Mesothelial cell of epicardium (in vitro differentiated cells): ENCODE measurements at regions not wholly inside any gene's neighbourhood (a gene's known extent, or its start where the extent isn't known, plus 50 kb on each side); places are given as distances from the start of the nearest gene placed in this dataset.

Source experiments
- DNase-seq, 2 experiments: peaks; one replicate each; pipeline ENCODE4 v3.0.0; 2021; ENCODE audit warnings: low spot score in 2 of 2; ENCODE audit not compliant: unreplicated experiment in 2 of 2
- H3K27ac Mint-ChIP-seq: 2 replicates; pipeline ENCODE4 v1.8.0; 2021; ENCODE audit warnings: mixed read lengths
- H3K27me3 Mint-ChIP-seq: 2 replicates; pipeline ENCODE4 v1.8.0; 2021; ENCODE audit warnings: low read depth, mixed read lengths
- H3K36me3 Mint-ChIP-seq: 2 replicates; pipeline ENCODE4 v1.8.0; 2021; ENCODE audit warnings: mixed read lengths
- H3K4me1 Mint-ChIP-seq: 2 replicates; pipeline ENCODE4 v1.8.0; 2021; ENCODE audit warnings: mixed read lengths
- H3K4me3 Mint-ChIP-seq: 2 replicates; pipeline ENCODE4 v1.8.0; 2021; ENCODE audit warnings: mild to moderate bottlenecking, moderate library complexity, mixed read lengths
- H3K9me3 Mint-ChIP-seq: 2 replicates; pipeline ENCODE4 v1.8.0; 2021; ENCODE audit warnings: mixed read lengths
- TF ChIP-seq, protein P1 (sequence below): fragments of 200-600 bp; sonication (generic); IDR thresholded peaks from one replicate; pipeline ENCODE4 v1.5.0; 2021; ENCODE audit warnings: antibody characterized with exemption; ENCODE audit not compliant: unreplicated experiment

DNA sequence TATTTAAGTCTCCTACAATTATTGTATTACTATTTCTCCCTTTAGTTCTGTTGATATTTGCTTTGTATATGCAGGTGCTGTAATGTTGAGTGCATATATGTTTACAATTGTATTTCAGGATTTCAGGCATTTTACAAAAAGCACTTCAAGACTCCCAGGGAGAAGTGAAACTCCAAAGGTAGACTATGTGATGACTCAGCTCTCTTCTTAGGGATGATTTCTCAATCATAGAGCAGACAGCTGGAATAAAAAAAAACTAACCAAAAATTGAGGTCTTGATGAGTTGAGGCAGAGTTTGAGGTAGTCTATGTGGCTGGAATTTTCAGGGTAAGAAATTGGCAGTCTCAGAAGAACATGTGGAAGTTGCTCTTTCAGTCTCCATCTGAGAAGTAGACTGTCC, 786.1 kb downstream of the TFAP2A start:
- H3K27ac Mint-ChIP-seq: no peak overlapping the region
- no peak for DNase-seq
- H3K4me1 Mint-ChIP-seq: no peaks in the 10 kb centered on the region
- peaks cover 8% of the 10 kb centered on the region for H3K36me3 Mint-ChIP-seq
- H3K9me3 Mint-ChIP-seq: peaks cover 60% of the 10 kb centered on the region
- no peaks in the 10 kb centered on the region for H3K27me3 Mint-ChIP-seq
- TF ChIP-seq, protein P1, sequence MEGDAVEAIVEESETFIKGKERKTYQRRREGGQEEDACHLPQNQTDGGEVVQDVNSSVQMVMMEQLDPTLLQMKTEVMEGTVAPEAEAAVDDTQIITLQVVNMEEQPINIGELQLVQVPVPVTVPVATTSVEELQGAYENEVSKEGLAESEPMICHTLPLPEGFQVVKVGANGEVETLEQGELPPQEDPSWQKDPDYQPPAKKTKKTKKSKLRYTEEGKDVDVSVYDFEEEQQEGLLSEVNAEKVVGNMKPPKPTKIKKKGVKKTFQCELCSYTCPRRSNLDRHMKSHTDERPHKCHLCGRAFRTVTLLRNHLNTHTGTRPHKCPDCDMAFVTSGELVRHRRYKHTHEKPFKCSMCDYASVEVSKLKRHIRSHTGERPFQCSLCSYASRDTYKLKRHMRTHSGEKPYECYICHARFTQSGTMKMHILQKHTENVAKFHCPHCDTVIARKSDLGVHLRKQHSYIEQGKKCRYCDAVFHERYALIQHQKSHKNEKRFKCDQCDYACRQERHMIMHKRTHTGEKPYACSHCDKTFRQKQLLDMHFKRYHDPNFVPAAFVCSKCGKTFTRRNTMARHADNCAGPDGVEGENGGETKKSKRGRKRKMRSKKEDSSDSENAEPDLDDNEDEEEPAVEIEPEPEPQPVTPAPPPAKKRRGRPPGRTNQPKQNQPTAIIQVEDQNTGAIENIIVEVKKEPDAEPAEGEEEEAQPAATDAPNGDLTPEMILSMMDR: no peak
- no peak overlapping the region for H3K4me3 Mint-ChIP-seq

DNA sequence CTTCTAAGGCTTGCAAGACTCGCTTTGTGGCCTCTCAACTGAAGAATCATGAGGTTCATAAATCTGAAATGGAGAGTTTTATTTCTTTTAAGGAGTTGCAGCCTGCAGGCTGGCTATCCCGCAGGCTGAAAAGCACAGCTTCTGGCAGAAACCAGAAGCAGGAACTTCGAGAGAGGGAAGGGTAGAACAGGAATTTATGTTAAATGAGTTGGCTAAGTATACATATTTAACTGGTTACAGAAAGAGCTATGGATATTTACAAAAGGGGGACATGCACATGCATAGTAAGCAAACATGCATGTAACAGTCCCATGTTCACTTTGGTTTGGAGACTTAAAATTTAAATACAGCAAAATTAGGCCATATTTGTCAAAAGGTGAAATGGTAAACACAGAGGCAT, 787.0 kb downstream of the TFAP2A start:
- DNase-seq: no peak
- Mint-ChIP-seq H3K4me3 (no peak overlapping the region), H3K9me3 (peaks cover 60% of the 10 kb centered on the region), H3K27me3 (no peaks in the 10 kb centered on the region), H3K27ac (no peak overlapping the region), H3K36me3 (peaks cover 8% of the 10 kb centered on the region), H3K4me1 (no peaks in the 10 kb centered on the region)
- TF ChIP-seq, protein P1: no peak

DNA sequence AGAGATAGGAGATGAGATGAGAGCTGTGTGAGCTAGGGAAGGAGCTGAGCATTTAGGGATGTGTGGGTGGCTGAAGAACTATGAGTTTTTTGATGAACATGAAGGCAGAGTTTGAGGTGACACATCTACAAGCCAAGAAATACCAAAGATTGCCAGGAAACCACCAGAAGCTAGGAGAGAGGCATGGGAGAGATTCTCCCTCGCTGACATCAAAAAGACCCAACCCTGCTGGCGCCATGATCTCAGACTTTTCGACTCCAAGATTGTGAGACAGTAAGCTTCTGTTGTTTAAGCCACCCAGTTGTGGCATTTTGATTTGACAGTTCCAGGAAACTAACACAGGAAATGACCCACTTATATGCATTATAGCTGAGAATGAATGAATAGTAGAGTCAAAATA, 790.9 kb downstream of the TFAP2A start:
- Mint-ChIP-seq H3K27me3 (no peaks in the 10 kb centered on the region), H3K9me3 (peaks cover 35% of the 10 kb centered on the region), H3K4me1 (no peaks in the 10 kb centered on the region), H3K4me3 (no peak overlapping the region), H3K36me3 (peaks cover 2% of the 10 kb centered on the region), H3K27ac (no peak overlapping the region)
- TF ChIP-seq, protein P1: no peak
- DNase-seq: no peak

DNA sequence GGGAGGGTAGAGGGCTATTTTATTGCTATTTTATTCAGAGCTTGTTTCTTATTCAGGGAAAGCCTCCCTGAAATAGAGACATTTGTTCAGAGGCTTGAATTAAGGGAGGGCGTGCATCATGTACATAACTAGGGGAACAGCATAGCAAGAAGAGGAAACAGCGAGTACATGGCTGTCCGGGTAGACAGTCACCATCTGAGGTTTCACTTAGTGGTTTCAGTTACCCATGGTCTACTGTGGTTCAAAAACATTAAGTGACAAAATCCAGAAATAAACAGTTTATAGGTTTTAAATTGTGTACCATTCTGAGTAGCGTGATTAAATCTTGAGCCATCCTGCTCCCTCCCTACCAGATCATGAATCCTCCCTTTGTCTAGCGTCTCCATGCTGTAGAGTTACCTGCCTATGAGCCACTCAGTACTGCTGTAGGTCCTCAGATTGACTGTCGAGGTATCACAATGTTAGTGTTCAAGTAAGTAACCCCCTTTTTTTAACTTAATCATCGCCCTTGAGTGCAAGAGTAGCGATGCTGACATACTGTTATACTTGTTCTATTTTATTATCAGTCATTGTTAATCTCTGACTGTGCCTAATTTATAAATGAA, 791.5 kb downstream of the TFAP2A start:
- H3K27ac Mint-ChIP-seq: no peak overlapping the region
- peaks cover 29% of the 10 kb centered on the region for H3K9me3 Mint-ChIP-seq
- H3K27me3 Mint-ChIP-seq: no peaks in the 10 kb centered on the region
- TF ChIP-seq, protein P1: no peak
- H3K36me3 Mint-ChIP-seq: peaks cover 2% of the 10 kb centered on the region
- no peak for DNase-seq
- no peak overlapping the region for H3K4me3 Mint-ChIP-seq
- H3K4me1 Mint-ChIP-seq: no peaks in the 10 kb centered on the region

DNA sequence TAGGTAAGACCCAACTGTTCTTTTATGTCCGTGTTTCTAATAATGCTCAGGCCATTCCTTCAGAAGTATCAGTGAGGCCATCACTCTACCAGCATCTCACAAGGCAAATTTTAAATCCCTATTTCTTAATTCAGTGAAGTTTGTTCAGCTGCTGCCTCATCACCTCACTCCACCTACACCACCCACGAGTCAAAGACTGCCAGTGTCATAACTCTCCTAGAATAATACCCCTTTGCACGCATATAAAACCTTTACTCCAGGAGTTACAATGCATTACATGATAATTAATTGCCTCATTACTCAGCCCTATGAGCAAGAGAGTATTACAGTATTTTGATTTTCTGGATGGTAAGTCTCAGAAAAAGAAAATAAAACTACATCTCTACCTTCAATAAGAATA, 793.6 kb downstream of the TFAP2A start:
- no peaks in the 10 kb centered on the region for H3K27me3 Mint-ChIP-seq
- H3K9me3 Mint-ChIP-seq: peaks cover 13% of the 10 kb centered on the region
- no peak for DNase-seq
- TF ChIP-seq, protein P1: no peak
- H3K4me1 Mint-ChIP-seq: no peaks in the 10 kb centered on the region
- H3K27ac Mint-ChIP-seq: no peak overlapping the region
- H3K36me3 Mint-ChIP-seq: no peaks in the 10 kb centered on the region
- no peak overlapping the region for H3K4me3 Mint-ChIP-seq

DNA sequence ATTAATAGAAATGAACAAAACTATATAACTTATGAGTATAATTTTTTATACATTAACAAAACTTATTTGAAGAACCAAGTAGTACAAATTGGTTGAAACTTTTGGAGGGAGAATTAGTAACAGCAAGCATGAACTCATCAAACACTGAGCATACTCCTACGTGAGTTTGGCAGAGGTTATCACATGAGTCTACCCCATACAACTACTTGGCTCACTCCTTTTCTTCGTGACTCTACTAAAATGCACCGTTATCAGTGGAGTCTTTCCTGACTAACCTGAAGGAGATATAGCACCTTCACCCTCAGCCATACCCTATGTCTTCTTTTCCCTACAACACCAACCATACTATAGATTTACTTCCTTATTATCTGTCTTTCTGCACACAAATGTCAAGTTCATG, 794.2 kb downstream of the TFAP2A start:
- H3K9me3 Mint-ChIP-seq: peaks cover 11% of the 10 kb centered on the region
- no peak overlapping the region for H3K4me3 Mint-ChIP-seq
- TF ChIP-seq, protein P1: no peak
- no peak for DNase-seq
- no peaks in the 10 kb centered on the region for H3K27me3 Mint-ChIP-seq
- no peaks in the 10 kb centered on the region for H3K4me1 Mint-ChIP-seq
- no peaks in the 10 kb centered on the region for H3K36me3 Mint-ChIP-seq
- no peak overlapping the region for H3K27ac Mint-ChIP-seq
